Suprapubic skin (tissue), 3 donors: ENCODE measurements at regions not wholly inside any gene's neighbourhood (a gene's known extent, or its start where the extent isn't known, plus 50 kb on each side); places are given as distances from the start of the nearest gene placed in this dataset.

ENCODE experiments used
- POLR2A ChIP-seq, 2 donors: fragments of 450-650 bp; IDR thresholded peaks; one replicate each; pipeline ENCODE4 v1.6.1; 2017; ENCODE audit warnings: antibody characterized with exemption in 2 of 2, mild to moderate bottlenecking in 2 of 2, moderate library complexity in 2 of 2
- TF ChIP-seq, protein P1 (sequence below), 2 donors: fragments of 200-600 bp in 1 of 2; fragments of 450-650 bp in 1 of 2; sonication (generic) in 1 of 2; IDR thresholded peaks; one replicate each; pipeline ENCODE4 v1.5.1; 2016 to 2019; ENCODE audit warnings: antibody characterized with exemption in 2 of 2, mild to moderate bottlenecking in 1 of 2, moderate library complexity in 1 of 2

DNA sequence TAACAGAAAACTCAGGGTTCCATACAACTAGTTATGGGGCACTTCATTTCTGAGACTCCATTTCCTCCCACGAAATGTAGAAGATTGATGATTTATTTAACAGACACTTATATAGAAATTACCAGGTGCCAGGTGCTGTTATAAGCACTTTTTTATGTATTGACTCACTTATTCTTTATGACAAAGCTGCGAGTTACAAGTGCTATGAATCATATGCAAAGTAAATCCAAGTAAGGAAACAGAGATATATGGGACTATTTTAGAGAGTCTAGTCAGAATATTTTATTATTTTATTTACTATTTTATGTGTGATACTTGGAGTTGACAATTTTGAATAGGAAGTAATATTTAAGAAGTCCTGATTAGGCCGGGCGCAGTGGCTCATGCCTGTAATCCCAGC is 822.8 kb upstream of the C9orf72 start:
- no peak for TF ChIP-seq POLR2A (IDR thresholded peaks at IDR 0.05)
- TF ChIP-seq, protein P1, sequence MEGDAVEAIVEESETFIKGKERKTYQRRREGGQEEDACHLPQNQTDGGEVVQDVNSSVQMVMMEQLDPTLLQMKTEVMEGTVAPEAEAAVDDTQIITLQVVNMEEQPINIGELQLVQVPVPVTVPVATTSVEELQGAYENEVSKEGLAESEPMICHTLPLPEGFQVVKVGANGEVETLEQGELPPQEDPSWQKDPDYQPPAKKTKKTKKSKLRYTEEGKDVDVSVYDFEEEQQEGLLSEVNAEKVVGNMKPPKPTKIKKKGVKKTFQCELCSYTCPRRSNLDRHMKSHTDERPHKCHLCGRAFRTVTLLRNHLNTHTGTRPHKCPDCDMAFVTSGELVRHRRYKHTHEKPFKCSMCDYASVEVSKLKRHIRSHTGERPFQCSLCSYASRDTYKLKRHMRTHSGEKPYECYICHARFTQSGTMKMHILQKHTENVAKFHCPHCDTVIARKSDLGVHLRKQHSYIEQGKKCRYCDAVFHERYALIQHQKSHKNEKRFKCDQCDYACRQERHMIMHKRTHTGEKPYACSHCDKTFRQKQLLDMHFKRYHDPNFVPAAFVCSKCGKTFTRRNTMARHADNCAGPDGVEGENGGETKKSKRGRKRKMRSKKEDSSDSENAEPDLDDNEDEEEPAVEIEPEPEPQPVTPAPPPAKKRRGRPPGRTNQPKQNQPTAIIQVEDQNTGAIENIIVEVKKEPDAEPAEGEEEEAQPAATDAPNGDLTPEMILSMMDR (IDR thresholded peaks at IDR 0.05): no peak
